B cell (primary cell): ENCODE measurements at regions not wholly inside any gene's neighbourhood (a gene's known extent, or its start where the extent isn't known, plus 50 kb on each side); places are given as distances from the start of the nearest gene placed in this dataset.

ENCODE experiments used
- ATAC-seq: fragments of 200-7000 bp; cut with Tn5 transposase; one replicate; pipeline ENCODE4 v1.10.0; 2021; ENCODE audit warnings: low read depth, mild to moderate bottlenecking, moderate number of reproducible peaks, moderate library complexity
- CTCF ChIA-PET: fragments of 350-600 bp; sonication (Branson Sonifier 250); formaldehyde crosslinking; loops from one replicate; lab custom pipeline; 2021; ENCODE audit warnings: antibody characterized with exemption, inconsistent platforms; lab: Charles Lee
- POLR2A ChIA-PET: fragments of 350-600 bp; sonication (Branson Sonifier 250); formaldehyde crosslinking; loops from one replicate; lab custom pipeline; 2021; ENCODE audit warnings: antibody characterized with exemption; lab: Charles Lee
- DNase-seq: peaks from one replicate; pipeline ENCODE4 v3.0.0; 2013
- H2AFZ ChIP-seq: 2 replicates; pipeline ENCODE4 v1.6.1; 2012; ENCODE audit warnings: mild to moderate bottlenecking, low read depth, low read length; ENCODE audit not compliant: insufficient read depth, poor library complexity, severe bottlenecking
- H3K27ac ChIP-seq, 2 donors: 1 replicate in 1 of 2; 2 replicates in 1 of 2; pipeline ENCODE4 v1.5.1; 2012 to 2013; ENCODE audit warnings: low read length in 2 of 2, mild to moderate bottlenecking in 2 of 2, moderate library complexity in 1 of 2
- H3K27me3 ChIP-seq, 4 experiments: fragments of 200-600 bp in 1 of 4; sonication (generic) in 1 of 4; replicated peaks in 1 of 4; 1 replicate in 2 of 4; 2 replicates in 2 of 4; pipeline versions ENCODE4 v1.6.1 to v1.7.0; 2013 to 2016; ENCODE audit warnings: low read length in 3 of 4, mild to moderate bottlenecking in 2 of 4, mixed read lengths in 1 of 4, moderate library complexity in 1 of 4; ENCODE audit not compliant: insufficient read depth in 4 of 4, control insufficient read depth in 3 of 4; ENCODE audit errors: control extremely low read depth in 1 of 4
- H3K36me3 ChIP-seq, 2 experiments: replicated peaks in 1 of 2; 1 replicate in 1 of 2; 2 replicates in 1 of 2; pipeline versions ENCODE4 v1.6.1 to v1.7.1; 2013; ENCODE audit warnings: low read length in 1 of 2; ENCODE audit not compliant: insufficient read depth in 2 of 2, control insufficient read depth in 1 of 2; ENCODE audit errors: control extremely low read depth in 1 of 2, extremely low read depth in 1 of 2
- H3K4me1 ChIP-seq, 2 donors: fragments of 200-600 bp in 1 of 2; sonication (generic) in 1 of 2; 1 replicate in 1 of 2; 2 replicates in 1 of 2; pipeline versions ENCODE4 v1.5.1 to v1.6.1; 2013 to 2017; ENCODE audit warnings: low read length in 2 of 2; ENCODE audit not compliant: control insufficient read depth in 2 of 2, insufficient read depth in 2 of 2
- H3K4me2 ChIP-seq: replicated peaks from 2 replicates; pipeline ENCODE3; 2012; ENCODE audit warnings: mild to moderate bottlenecking, low read depth, low read length; ENCODE audit not compliant: poor library complexity, severe bottlenecking
- H3K4me3 ChIP-seq, 5 experiments: fragments of 200-600 bp in 1 of 5; sonication (generic) in 1 of 5; 1 replicate in 3 of 5; 2 replicates in 2 of 5; pipeline versions ENCODE4 v1.5.1 to v1.7.0; 2011 to 2016; ENCODE audit warnings: low read length in 4 of 5, mild to moderate bottlenecking in 4 of 5, low read depth in 2 of 5, control low read depth in 1 of 5, moderate library complexity in 1 of 5; ENCODE audit not compliant: insufficient read depth in 1 of 5; ENCODE audit errors: control extremely low read depth in 1 of 5, extremely low read depth in 1 of 5
- H3K79me2 ChIP-seq: fragments of 200-600 bp; sonication (generic); one replicate; pipeline ENCODE4 v1.6.0; 2016; ENCODE audit warnings: low read length; ENCODE audit not compliant: control insufficient read depth, insufficient read depth
- H3K9ac ChIP-seq: fragments of 200-600 bp; sonication (generic); 2 replicates; pipeline ENCODE4 v1.6.1; 2017; ENCODE audit warnings: mild to moderate bottlenecking, low read length, moderate library complexity
- H3K9me3 ChIP-seq, 3 donors: one replicate each; pipeline versions ENCODE4 v1.6.1 to v1.7.1; 2013; ENCODE audit warnings: low read length in 2 of 3; ENCODE audit not compliant: control insufficient read depth in 2 of 3, insufficient read depth in 1 of 3; ENCODE audit errors: control extremely low read depth in 1 of 3
- H4K20me1 ChIP-seq: 2 replicates; pipeline ENCODE4 v1.6.0; 2012; ENCODE audit warnings: mild to moderate bottlenecking, low read length; ENCODE audit not compliant: insufficient read depth, control insufficient read depth, poor library complexity, severe bottlenecking
- H3K27ac Mint-ChIP-seq: one replicate; pipeline ENCODE4 v1.8.0; 2021; ENCODE audit warnings: mixed read lengths
- H3K27me3 Mint-ChIP-seq: one replicate; pipeline ENCODE4 v1.8.0; 2021; ENCODE audit warnings: mixed read lengths
- H3K4me1 Mint-ChIP-seq: one replicate; pipeline ENCODE4 v1.8.0; 2021; ENCODE audit warnings: mixed read lengths
- H3K4me3 Mint-ChIP-seq: one replicate; pipeline ENCODE4 v1.8.0; 2021; ENCODE audit warnings: mixed read lengths
- H3K9me3 Mint-ChIP-seq: one replicate; pipeline ENCODE4 v1.8.0; 2022; ENCODE audit warnings: mixed read lengths; ENCODE audit not compliant: insufficient read depth
- CTCF ChIP-seq: fragments of 200-600 bp; IDR thresholded peaks from one replicate; pipeline ENCODE4 v1.8.0; 2022; ENCODE audit warnings: antibody characterized with exemption, mild to moderate bottlenecking
- EZH2 ChIP-seq: IDR thresholded peaks from 2 replicates; pipeline ENCODE4 v1.6.1; 2012; ENCODE audit warnings: borderline replicate concordance, low read depth, mild to moderate bottlenecking, moderate library complexity, low read length; ENCODE audit not compliant: insufficient read depth, poor library complexity, severe bottlenecking
- WGBS: methylation state at CpG from one replicate; pipeline ENCODE4 v1.1.5; 2013; ENCODE audit warnings: missing lambda C conversion rate; ENCODE audit not compliant: insufficient coverage; 5-methylcytosine and 5-hydroxymethylcytosine counted together
- intact Hi-C: fragments of 100-400 bp; cut with micrococcal nuclease; formaldehyde crosslinking; loops from one replicate; pipeline ENCODE4 v1.10.0; 2022

- H3K9me3 Mint-ChIP-seq: no peaks in the 10 kb centered on the region
- H3K79me2 ChIP-seq: no peaks in the 10 kb centered on the region
- H3K27ac Mint-ChIP-seq: no peak overlapping the region
- DNase-seq: no peak
- no peaks in the 10 kb centered on the region for H3K4me1 ChIP-seq
- WGBS: no CpG with 5 or more reads among the region's 1 CpG
- no peak overlapping the region for H3K27ac ChIP-seq
- H3K27me3 ChIP-seq: no peaks in the 10 kb centered on the region
- H3K4me2 ChIP-seq: no peak overlapping the region
- TF ChIP-seq EZH2 (no peak), CTCF (no peak)
- no peak overlapping the region for H3K4me3 ChIP-seq
- ChIA-PET POLR2A (no interaction called here), CTCF (no interaction called here)
- no peaks in the 10 kb centered on the region for H3K4me1 Mint-ChIP-seq
- no peaks in the 10 kb centered on the region for H3K36me3 ChIP-seq
- no peaks in the 10 kb centered on the region for H3K27me3 Mint-ChIP-seq
- H2AFZ ChIP-seq: no peak overlapping the region
- H3K9ac ChIP-seq: no peak overlapping the region
- no peak overlapping the region for H3K4me3 Mint-ChIP-seq
- H4K20me1 ChIP-seq: no peaks in the 10 kb centered on the region
- intact Hi-C loops: no loop called here
- no peak for ATAC-seq
- H3K9me3 ChIP-seq: peaks cover 0 to 1% (median 0%) of the 10 kb centered on the region in 3 donors
These were observed 426.2 kb upstream of the DACH1 start for GRCh38 chr13:72293206-72293605.

- H2AFZ ChIP-seq: no peak overlapping the region
- H3K79me2 ChIP-seq: no peaks in the 10 kb centered on the region
- no peaks in the 10 kb centered on the region for H3K4me1 Mint-ChIP-seq
- H3K36me3 ChIP-seq: no peaks in the 10 kb centered on the region
- ChIA-PET CTCF (no interaction called here), POLR2A (no interaction called here)
- peaks cover 0 to 3% (median 0%) of the 10 kb centered on the region in 3 donors for H3K9me3 ChIP-seq
- DNase-seq (no peak), ATAC-seq (no peak)
- no peaks in the 10 kb centered on the region for H3K27me3 Mint-ChIP-seq
- no peak overlapping the region for H3K9ac ChIP-seq
- H3K9me3 Mint-ChIP-seq: no peaks in the 10 kb centered on the region
- no peaks in the 10 kb centered on the region for H3K27me3 ChIP-seq
- H3K27ac Mint-ChIP-seq: no peak overlapping the region
- no peak overlapping the region for H3K4me3 Mint-ChIP-seq
- no peaks in the 10 kb centered on the region for H3K4me1 ChIP-seq
- intact Hi-C loops: no loop called here
- no peak overlapping the region for H3K27ac ChIP-seq
- no peak overlapping the region for H3K4me3 ChIP-seq
- no peak overlapping the region for H3K4me2 ChIP-seq
- H4K20me1 ChIP-seq: no peaks in the 10 kb centered on the region
- TF ChIP-seq EZH2 (no peak), CTCF (no peak)
These were observed 424.1 kb upstream of the DACH1 start for GRCh38 chr13:72290962-72291681.
